Gastroesophageal sphincter (tissue), 4 donors: ENCODE measurements at regions not wholly inside any gene's neighbourhood (a gene's known extent, or its start where the extent isn't known, plus 50 kb on each side); places are given as distances from the start of the nearest gene placed in this dataset.

Experiments used
- ATAC-seq: fragments of 150-250 bp; one replicate; pipeline ENCODE4 v1.9.1; 2016; ENCODE audit warnings: mild to moderate bottlenecking, moderate library complexity
- H3K27ac ChIP-seq, 4 donors: fragments of 200-600 bp; sonication (generic) in 3 of 4; 1 replicate in 3 of 4; 2 replicates in 1 of 4; pipeline ENCODE4 v1.5.1; 2016 to 2019
- H3K27me3 ChIP-seq: fragments of 200-600 bp; sonication (generic); one replicate; pipeline ENCODE4 v1.5.1; 2019
- H3K36me3 ChIP-seq, 2 donors: fragments of 200-600 bp; sonication (generic); one replicate each; pipeline ENCODE4 v1.5.1; 2019; ENCODE audit warnings: control low read depth in 1 of 2
- H3K4me1 ChIP-seq, 3 donors: fragments of 200-600 bp; sonication (generic); 1 replicate in 2 of 3; 2 replicates in 1 of 3; pipeline ENCODE4 v1.5.1; 2016 to 2019; ENCODE audit warnings: control low read depth in 2 of 3
- H3K4me3 ChIP-seq, 2 donors: fragments of 200-600 bp; sonication (generic); one replicate each; pipeline ENCODE4 v1.5.1; 2019; ENCODE audit warnings: mild to moderate bottlenecking in 1 of 2, moderate library complexity in 1 of 2
- H3K9me3 ChIP-seq, 3 donors: fragments of 200-600 bp; sonication (generic); one replicate each; pipeline ENCODE4 v1.5.1; 2017 to 2019; ENCODE audit warnings: control low read depth in 2 of 3
- EP300 ChIP-seq: sonication (generic); formaldehyde crosslinking; IDR thresholded peaks from one replicate; pipeline ENCODE4 v1.6.1; 2017; ENCODE audit warnings: antibody characterized with exemption, mild to moderate bottlenecking
- POLR2A ChIP-seq, 2 donors: fragments of 450-650 bp; IDR thresholded peaks; one replicate each; pipeline ENCODE4 v1.6.1; 2017; ENCODE audit warnings: antibody characterized with exemption in 2 of 2, mild to moderate bottlenecking in 2 of 2, moderate library complexity in 1 of 2
- POLR2AphosphoS5 ChIP-seq: sonication (generic); formaldehyde crosslinking; IDR thresholded peaks from one replicate; pipeline ENCODE4 v1.6.1; 2017; ENCODE audit warnings: antibody characterized with exemption
- WGBS, 2 donors: methylation state at CpG; one replicate each; pipeline ENCODE4 v1.1.5; 2018; ENCODE audit warnings: low coverage in 1 of 2; 5-methylcytosine and 5-hydroxymethylcytosine counted together
- TF ChIP-seq, protein P1 (sequence below), 4 experiments: fragments of 200-600 bp in 2 of 4; fragments of 450-650 bp in 2 of 4; sonication (generic) in 1 of 4; IDR thresholded peaks; one replicate each; pipeline ENCODE4 v1.5.1; 2017 to 2019; ENCODE audit warnings: antibody characterized with exemption in 4 of 4, mild to moderate bottlenecking in 2 of 4, moderate library complexity in 2 of 4

DNA sequence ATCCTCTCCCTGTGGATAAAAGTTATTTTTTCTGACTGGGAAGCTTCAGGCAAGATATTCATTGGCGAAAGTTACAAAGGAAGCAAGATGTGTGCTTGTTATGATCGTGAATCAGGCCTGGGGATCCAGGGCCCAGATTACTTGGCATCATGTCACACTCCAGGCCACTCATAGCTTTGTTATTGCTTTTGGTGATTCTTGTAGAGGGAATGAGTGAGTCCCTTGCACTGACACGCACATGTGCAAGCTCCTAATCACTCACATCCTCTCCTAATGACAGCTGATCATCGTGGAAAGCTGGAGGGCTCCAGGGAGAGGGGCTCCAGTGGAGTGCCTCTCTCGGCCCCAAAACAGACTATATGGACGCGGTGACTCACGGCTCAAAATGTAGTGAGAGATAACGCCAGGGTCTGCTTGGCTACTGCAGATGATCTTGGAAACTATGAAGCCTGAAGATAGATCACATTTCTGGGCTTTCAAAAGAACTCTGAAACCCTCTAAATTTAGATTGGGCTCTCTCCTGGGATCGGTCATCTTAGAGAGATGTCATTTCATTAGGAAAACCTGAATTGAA, 481.1 kb upstream of the USP24 start:
- H3K27ac ChIP-seq, result peak overlapping the region in 3 of 4 donors; percentile 1 to 48 (median 30)
- peak; percentile 46 for TF ChIP-seq POLR2AphosphoS5
- TF ChIP-seq, protein P1, sequence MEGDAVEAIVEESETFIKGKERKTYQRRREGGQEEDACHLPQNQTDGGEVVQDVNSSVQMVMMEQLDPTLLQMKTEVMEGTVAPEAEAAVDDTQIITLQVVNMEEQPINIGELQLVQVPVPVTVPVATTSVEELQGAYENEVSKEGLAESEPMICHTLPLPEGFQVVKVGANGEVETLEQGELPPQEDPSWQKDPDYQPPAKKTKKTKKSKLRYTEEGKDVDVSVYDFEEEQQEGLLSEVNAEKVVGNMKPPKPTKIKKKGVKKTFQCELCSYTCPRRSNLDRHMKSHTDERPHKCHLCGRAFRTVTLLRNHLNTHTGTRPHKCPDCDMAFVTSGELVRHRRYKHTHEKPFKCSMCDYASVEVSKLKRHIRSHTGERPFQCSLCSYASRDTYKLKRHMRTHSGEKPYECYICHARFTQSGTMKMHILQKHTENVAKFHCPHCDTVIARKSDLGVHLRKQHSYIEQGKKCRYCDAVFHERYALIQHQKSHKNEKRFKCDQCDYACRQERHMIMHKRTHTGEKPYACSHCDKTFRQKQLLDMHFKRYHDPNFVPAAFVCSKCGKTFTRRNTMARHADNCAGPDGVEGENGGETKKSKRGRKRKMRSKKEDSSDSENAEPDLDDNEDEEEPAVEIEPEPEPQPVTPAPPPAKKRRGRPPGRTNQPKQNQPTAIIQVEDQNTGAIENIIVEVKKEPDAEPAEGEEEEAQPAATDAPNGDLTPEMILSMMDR (IDR thresholded peaks at IDR 0.05), result no peak

DNA sequence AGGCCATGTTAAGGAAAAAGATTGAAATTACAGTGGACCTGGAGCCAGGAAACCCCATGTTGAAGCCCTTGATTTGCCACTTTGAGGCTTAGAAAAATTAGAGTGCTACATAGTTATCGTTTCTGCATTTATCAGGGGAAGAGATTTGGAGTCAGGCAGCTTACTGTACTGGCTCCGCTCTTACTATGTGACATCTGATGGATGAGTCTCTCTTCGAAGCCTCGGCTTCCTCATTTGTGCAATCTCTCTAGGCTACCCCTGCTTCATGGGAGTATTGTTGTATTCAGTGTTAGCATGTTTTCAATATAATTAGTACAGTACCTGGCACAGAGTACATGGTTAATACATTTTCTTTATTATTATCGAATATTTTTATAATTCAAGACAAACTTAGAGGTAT, 480.4 kb upstream of the USP24 start:
- ATAC-seq, result peak; percentile 43
- 51 to 55% methylated on average over 4 to 5 of the region's 5 CpGs for WGBS, 2 donors
- peaks cover 3 to 29% (median 5%) of the 10 kb centered on the region in 3 donors for H3K4me1 ChIP-seq
- H3K27me3 ChIP-seq, result no peaks in the 10 kb centered on the region
- H3K27ac ChIP-seq, result peak overlapping the region in 3 of 4 donors; percentile 14 to 30 (median 23)
- H3K9me3 ChIP-seq, result no peaks in the 10 kb centered on the region
- H3K36me3 ChIP-seq, result no peaks in the 10 kb centered on the region
- no peak overlapping the region for H3K4me3 ChIP-seq
- TF ChIP-seq POLR2AphosphoS5, result no peak

More for the DNA sequence above, 481.1 kb upstream of the USP24 start:
- H3K27me3 ChIP-seq, result no peaks in the 10 kb centered on the region
- peaks cover 3 to 33% (median 5%) of the 10 kb centered on the region in 3 donors for H3K4me1 ChIP-seq
- no peak overlapping the region for H3K4me3 ChIP-seq
- WGBS, 2 donors, result 64 to 80% methylated on average over 1 to 10 of the region's 10 CpGs
- ATAC-seq, result peak; percentile 90
- no peaks in the 10 kb centered on the region for H3K36me3 ChIP-seq
- H3K9me3 ChIP-seq, result no peaks in the 10 kb centered on the region

DNA sequence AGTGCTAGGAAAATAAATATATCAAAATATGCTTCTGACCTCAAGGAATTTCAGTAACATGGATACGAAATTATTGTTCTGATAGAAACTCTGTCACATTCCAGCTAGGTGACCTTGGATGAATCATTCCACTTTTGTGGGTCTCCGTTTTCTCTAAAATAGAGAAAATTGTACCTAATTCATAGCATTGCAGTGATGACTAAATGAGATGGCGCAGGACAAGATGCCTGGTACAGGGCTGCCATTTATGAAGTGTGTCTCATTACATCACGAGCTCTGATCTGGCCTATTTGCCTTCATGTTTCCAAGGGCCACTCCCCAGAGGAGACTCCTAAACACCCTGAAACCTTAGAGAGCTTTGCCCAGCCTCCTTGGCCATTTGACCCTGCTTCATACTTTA, 480.0 kb upstream of the USP24 start:
- H3K27ac ChIP-seq, result peak overlapping the region in 1 of 4 donors; percentile 14
- no peaks in the 10 kb centered on the region for H3K36me3 ChIP-seq
- H3K27me3 ChIP-seq, result no peaks in the 10 kb centered on the region
- H3K9me3 ChIP-seq, result no peaks in the 10 kb centered on the region
- ATAC-seq, result no peak
- 96 to 100% methylated on average over 3 to 4 of the region's 4 CpGs for WGBS, 2 donors
- no peak overlapping the region for H3K4me3 ChIP-seq
- peaks cover 3 to 25% (median 5%) of the 10 kb centered on the region in 3 donors for H3K4me1 ChIP-seq
- TF ChIP-seq EP300 (no peak), POLR2AphosphoS5 (no peak), POLR2A (IDR thresholded peaks at IDR 0.05) (no peak)
- TF ChIP-seq, protein P1 (IDR thresholded peaks at IDR 0.05), result no peak

DNA sequence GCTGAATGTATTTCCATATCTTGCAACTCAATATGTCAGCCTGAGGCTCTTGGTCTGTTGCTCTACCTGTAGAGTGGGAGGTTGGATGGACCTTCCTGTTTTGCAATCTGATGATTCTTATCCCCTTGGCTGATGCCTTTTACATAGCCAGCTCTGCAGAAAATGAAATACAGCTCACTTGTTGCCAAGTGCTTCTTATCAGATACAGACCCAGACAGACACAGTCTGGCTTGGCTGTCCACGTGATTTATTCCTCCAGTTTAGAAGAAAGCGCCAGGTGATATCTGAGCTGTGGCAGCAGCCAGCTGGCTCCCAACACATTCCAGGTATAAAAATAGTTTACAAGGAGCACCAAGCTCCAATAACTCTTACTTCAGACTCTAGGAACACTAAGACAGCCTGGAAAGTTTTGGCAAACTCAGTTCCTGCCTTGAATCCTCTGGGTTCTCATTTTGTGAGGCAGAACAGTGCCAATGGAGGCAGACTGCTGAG, 479.2 kb upstream of the USP24 start:
- ATAC-seq, result no peak
- no peak overlapping the region for H3K27ac ChIP-seq
- 31 to 33% methylated on average over 2 of the region's 2 CpGs for WGBS, 2 donors

DNA sequence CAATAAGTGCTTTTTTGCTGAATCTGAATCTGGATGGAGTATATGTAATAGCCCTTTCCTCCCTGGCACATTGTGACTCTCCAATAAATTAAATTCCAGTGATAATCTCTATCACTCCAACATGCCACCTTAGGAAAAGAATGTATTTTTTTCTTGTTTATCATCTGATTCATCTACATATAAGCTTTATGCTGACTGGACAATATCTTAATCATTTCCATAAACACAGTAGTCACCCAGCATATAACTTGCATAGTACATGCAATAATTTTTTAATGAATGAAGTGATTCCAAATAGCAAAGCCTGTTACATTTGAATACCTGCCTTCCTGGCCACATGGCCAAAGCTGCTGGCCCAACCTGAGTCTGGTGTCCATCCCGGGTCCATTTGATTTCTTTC, 477.6 kb upstream of the USP24 start:
- TF ChIP-seq POLR2AphosphoS5 (no peak), EP300 (no peak), POLR2A (IDR thresholded peaks at IDR 0.05) (no peak)
- TF ChIP-seq, protein P1 (IDR thresholded peaks at IDR 0.05), result no peak
- H3K9me3 ChIP-seq, result no peaks in the 10 kb centered on the region
- 86 to 100% methylated on average over 1 of the region's 1 CpG for WGBS, 2 donors
- ATAC-seq, result no peak
- no peak overlapping the region for H3K4me3 ChIP-seq
- H3K36me3 ChIP-seq, result no peaks in the 10 kb centered on the region
- H3K4me1 ChIP-seq, result peaks cover 0 to 21% (median 5%) of the 10 kb centered on the region in 3 donors
- no peaks in the 10 kb centered on the region for H3K27me3 ChIP-seq
- H3K27ac ChIP-seq, result no peak overlapping the region

More for the DNA sequence above, 479.2 kb upstream of the USP24 start:
- Histone ChIP-seq H3K27me3 (no peaks in the 10 kb centered on the region), H3K9me3 (no peaks in the 10 kb centered on the region), H3K4me1 (peaks cover 0 to 21% (median 5%) of the 10 kb centered on the region in 3 donors), H3K36me3 (no peaks in the 10 kb centered on the region), H3K4me3 (no peak overlapping the region)
- TF ChIP-seq EP300 (no peak), POLR2A (IDR thresholded peaks at IDR 0.05) (no peak)
- TF ChIP-seq, protein P1 (IDR thresholded peaks at IDR 0.05), result no peak
